K562 (cell line): ENCODE measurements at regions not wholly inside any gene's neighbourhood (a gene's known extent, or its start where the extent isn't known, plus 50 kb on each side); places are given as distances from the start of the nearest gene placed in this dataset.

ENCODE experiments used
- ATAC-seq: fragments of 200-7000 bp; cut with Tn5 transposase; 3 replicates; pipeline ENCODE4 v1.9.1; 2020; ENCODE audit warnings: moderate library complexity
- BruUV-seq: library from RNA; stranded (reverse); fragments of 400-500 nt; replicated peaks from 2 replicates; lab custom pipeline; 2021; lab: Mats Ljungman, UMichigan
- CTCF ChIA-PET: fragments of 300-600 bp; formaldehyde crosslinking; extraction: SDS; loops from one replicate; lab custom pipeline; 2021; ENCODE audit warnings: low intra/inter-chr PET ratio; lab: Yijun Ruan, JAX
- POLR2A ChIA-PET: fragments of 300-600, 350-650 bp; sonication (Branson Sonifier 250); formaldehyde crosslinking; extraction: SDS; loops from one replicate; lab custom pipeline; 2021; ENCODE audit warnings: antibody characterized with exemption, inconsistent platforms; lab: Yijun Ruan, JAX
- DNase-seq, 4 experiments: peaks; one replicate each; pipeline versions ENCODE4 v3.0.0 to v3.0.0-alpha.2; 2011 to 2018; ENCODE audit warnings: low spot score in 3 of 4, mixed read lengths in 3 of 4; ENCODE audit errors: extremely low read depth in 1 of 4
- FAIRE-seq: peaks from 2 replicates; lab custom pipeline; 2011; peaks lifted over from hg19 to GRCh38; lab: Jason Lieb, UNC
- H2AFZ ChIP-seq: 2 replicates; pipeline ENCODE4 v1.6.0; 2011; ENCODE audit warnings: low read depth, low read length, control low read depth, inconsistent platforms
- H3K27ac ChIP-seq: fragments of 200-600 bp; 3 replicates; pipeline ENCODE4 v1.8.0; 2011; ENCODE audit warnings: low read depth, mild to moderate bottlenecking, control low read depth, inconsistent platforms, low read length, moderate library complexity, mixed read lengths; ENCODE audit errors: extremely low read depth
- H3K27me3 ChIP-seq, 2 experiments: fragments of 300-600 bp in 1 of 2; 2 replicates in 1 of 2; 3 replicates in 1 of 2; pipeline versions ENCODE4 v1.6.0 to v1.8.0; 2011; ENCODE audit warnings: inconsistent platforms in 2 of 2, low read length in 2 of 2, mild to moderate bottlenecking in 1 of 2, mixed read lengths in 1 of 2, moderate library complexity in 1 of 2; ENCODE audit not compliant: control insufficient read depth in 2 of 2, insufficient read depth in 2 of 2
- H3K36me3 ChIP-seq: fragments of 300-600 bp; 3 replicates; pipeline ENCODE4 v1.8.0; 2011; ENCODE audit warnings: mild to moderate bottlenecking, low read length, inconsistent platforms; ENCODE audit not compliant: control insufficient read depth, insufficient read depth
- H3K4me1 ChIP-seq, 2 experiments: fragments of 200-600 bp in 1 of 2; replicated peaks in 1 of 2; 2 replicates in 1 of 2; 3 replicates in 1 of 2; pipeline versions ENCODE4 v1.5.1 to v1.8.0; 2011; ENCODE audit warnings: inconsistent platforms in 2 of 2, low read length in 2 of 2, mild to moderate bottlenecking in 1 of 2, mixed read lengths in 1 of 2, moderate library complexity in 1 of 2; ENCODE audit not compliant: control insufficient read depth in 2 of 2, insufficient read depth in 2 of 2
- H3K4me2 ChIP-seq: 2 replicates; pipeline ENCODE4 v1.6.1; 2011; ENCODE audit warnings: low read length, control low read depth, inconsistent platforms, mixed read lengths; ENCODE audit not compliant: insufficient read depth
- H3K4me3 ChIP-seq: fragments of 200-600 bp; sonication (generic), shearing (Covaris generic); 2 replicates; pipeline ENCODE4 v1.5.1; 2016; ENCODE audit warnings: control low read depth, inconsistent platforms
- H3K79me2 ChIP-seq: fragments of 200-600 bp; 3 replicates; pipeline ENCODE4 v1.8.0; 2011; ENCODE audit warnings: low read length, inconsistent platforms; ENCODE audit not compliant: control insufficient read depth, insufficient read depth
- H3K9ac ChIP-seq, 2 experiments: 2 replicates each; pipeline versions ENCODE4 v1.6.0 to v1.6.1; 2011; ENCODE audit warnings: low read depth in 2 of 2, low read length in 2 of 2, control low read depth in 1 of 2, inconsistent platforms in 1 of 2, mild to moderate bottlenecking in 1 of 2, mixed read lengths in 1 of 2; ENCODE audit not compliant: insufficient read depth in 1 of 2
- H3K9me1 ChIP-seq: one replicate; pipeline ENCODE4 v1.6.0; 2011; ENCODE audit warnings: inconsistent platforms, mild to moderate bottlenecking, low read length, moderate library complexity; ENCODE audit not compliant: control insufficient read depth, insufficient read depth
- H3K9me3 ChIP-seq: replicated peaks from 2 replicates; pipeline ENCODE4 v1.5.1; 2011; ENCODE audit warnings: low read depth, low read length, inconsistent platforms; ENCODE audit not compliant: control insufficient read depth, insufficient read depth
- H4K20me1 ChIP-seq: replicated peaks from 2 replicates; pipeline ENCODE4 v1.6.1; 2011; ENCODE audit warnings: low read length, inconsistent platforms, mixed read lengths; ENCODE audit not compliant: control insufficient read depth, insufficient read depth
- FOXJ2 ChIP-seq: fragments of 200-800 bp; sonication (Bioruptor generic); IDR thresholded peaks from 2 replicates; pipeline ENCODE4 v1.6.1; 2016; ENCODE audit warnings: missing genetic modification characterization, missing compliant biosample characterization
- HES1 ChIP-seq: fragments of 450-650 bp; IDR thresholded peaks from 2 replicates; pipeline ENCODE4 v1.6.1; 2016; ENCODE audit warnings: low read depth, mild to moderate bottlenecking, moderate library complexity
- HLTF ChIP-seq: fragments of 450-650 bp; IDR thresholded peaks from 2 replicates; pipeline ENCODE4 v1.6.1; 2016
- IRF9 ChIP-seq: fragments of 450-650 bp; IDR thresholded peaks from 2 replicates; pipeline ENCODE4 v1.6.1; 2016; ENCODE audit warnings: missing biosample characterization, missing genetic modification characterization
- JUNB ChIP-seq: fragments of 450-650 bp; formaldehyde crosslinking; conservative IDR thresholded peaks from 2 replicates; pipeline ENCODE4 v1.4.0; 2020; ENCODE audit warnings: mild to moderate bottlenecking
- KLF6 ChIP-seq: fragments of 250-450 bp; sonication (Bioruptor Pico); IDR thresholded peaks from 2 replicates; pipeline ENCODE4 v1.4.0; 2020; ENCODE audit warnings: mild to moderate bottlenecking, moderate library complexity, borderline replicate concordance
- MAX ChIP-seq: sonication (generic); formaldehyde crosslinking; IDR thresholded peaks from 2 replicates; pipeline ENCODE4 v1.9.0; 2022; ENCODE audit warnings: mild to moderate bottlenecking, missing genetic modification reagents
- MXI1 ChIP-seq: IDR thresholded peaks from 2 replicates; pipeline ENCODE4 v1.6.1; 2011; ENCODE audit warnings: low read depth, mild to moderate bottlenecking, improper control_type of control experiment, low read length
- NFE2L1 ChIP-seq: fragments of 450-650 bp; IDR thresholded peaks from 2 replicates; pipeline ENCODE4 v1.6.1; 2016; ENCODE audit warnings: missing genetic modification characterization, low read depth, mild to moderate bottlenecking, missing compliant biosample characterization, moderate library complexity, borderline replicate concordance
- PATZ1 ChIP-seq: fragments of 250-450 bp; sonication (Bioruptor Pico); IDR thresholded peaks from 2 replicates; pipeline ENCODE4 v1.5.0; 2020; ENCODE audit warnings: mild to moderate bottlenecking, borderline replicate concordance
- PHB ChIP-seq: fragments of 250-450 bp; sonication (Bioruptor Pico); IDR thresholded peaks from 2 replicates; pipeline ENCODE4 v1.5.0; 2021
- POLR2H ChIP-seq: IDR thresholded peaks from 2 replicates; pipeline ENCODE4 v1.6.1; 2016; ENCODE audit warnings: missing genetic modification characterization, low read depth, mild to moderate bottlenecking, control low read depth, missing compliant biosample characterization, moderate library complexity
- SMARCE1 ChIP-seq: fragments of 450-650 bp; IDR thresholded peaks from 2 replicates; pipeline ENCODE4 v1.7.1; 2016; ENCODE audit warnings: mild to moderate bottlenecking
- SMC3 ChIP-seq: conservative IDR thresholded peaks from 2 replicates; pipeline ENCODE4 v1.6.1; 2011; ENCODE audit warnings: low read depth, low read length, improper control_type of control experiment; ENCODE audit not compliant: insufficient read depth
- SP2 ChIP-seq: IDR thresholded peaks from 2 replicates; pipeline ENCODE4 v1.6.1; 2011; ENCODE audit warnings: mild to moderate bottlenecking, low read depth, low read length, moderate library complexity; ENCODE audit not compliant: poor library complexity, severe bottlenecking; ENCODE audit errors: extremely low read depth
- XRCC4 ChIP-seq: IDR thresholded peaks from one replicate; pipeline ENCODE4 v1.6.1; 2011; ENCODE audit not compliant: insufficient read depth, insufficient read length; ENCODE audit errors: extremely low read depth
- ZBTB17 ChIP-seq: fragments of 450-650 bp; formaldehyde crosslinking; IDR thresholded peaks from 2 replicates; pipeline ENCODE4 v1.4.0; 2020; ENCODE audit warnings: mild to moderate bottlenecking
- ZFP30 ChIP-seq: fragments of 250-450 bp; sonication (Bioruptor Pico); IDR thresholded peaks from 2 replicates; pipeline ENCODE4 v1.8.0; 2022; ENCODE audit warnings: moderate library complexity, mild to moderate bottlenecking, inconsistent platforms, borderline replicate concordance
- ZNF174 ChIP-seq: fragments of 250-450 bp; sonication (Bioruptor Pico); IDR thresholded peaks from 2 replicates; pipeline ENCODE4 v1.4.0; 2020; ENCODE audit warnings: mild to moderate bottlenecking
- ZNF184 ChIP-seq: sonication (generic); formaldehyde crosslinking; IDR thresholded peaks from 2 replicates; pipeline ENCODE4 v1.5.0; 2020; ENCODE audit warnings: missing genetic modification reagents
- WGBS: fragments of 100-300 bp; shearing (Covaris generic); methylation state at CpG from one replicate; pipeline ENCODE4 v1.1.6; 2016; ENCODE audit warnings: low coverage, mixed read lengths; ENCODE audit not compliant: insufficient coverage; ENCODE audit errors: missing lambda C conversion rate; 5-methylcytosine and 5-hydroxymethylcytosine counted together
- in situ Hi-C: fragments of 300-500 bp; cut with MboI; formaldehyde crosslinking; loops from 4 replicates; pipeline ENCODE4 v1.15.0; 2018; ENCODE audit warnings: inconsistent platforms, mixed read lengths
- intact Hi-C: fragments of 100-400 bp; cut with micrococcal nuclease; formaldehyde crosslinking; loops from 2 replicates; pipeline ENCODE4 v1.14.2; 2022

GRCh38 chr5:166637295-166637694, 1654.2 kb upstream of the WWC1 start:
- BruUV-seq, result no TSS peak

GRCh38 chr5:166639151-166639550, 1652.3 kb upstream of the WWC1 start:
- no peak for DNase-seq
- intact Hi-C loops (no loop called here), in situ Hi-C loops (no loop called here)
- Histone ChIP-seq H3K9me3 (no peaks in the 10 kb centered on the region), H3K9me1 (no peaks in the 10 kb centered on the region), H3K36me3 (no peaks in the 10 kb centered on the region), H4K20me1 (no peaks in the 10 kb centered on the region), H3K4me1 (no peaks in the 10 kb centered on the region), H3K27me3 (no peaks in the 10 kb centered on the region), H3K27ac (no peak overlapping the region), H3K4me3 (no peak overlapping the region), H3K9ac (no peak overlapping the region), H3K79me2 (no peaks in the 10 kb centered on the region), H3K4me2 (no peak overlapping the region), H2AFZ (no peak overlapping the region)
- WGBS, result 0% methylated on average over 2 of the region's 2 CpGs
- no TSS peak for BruUV-seq
- POLR2A ChIA-PET, result no interaction called here
- no peak for ATAC-seq
- CTCF ChIA-PET, result no interaction called here
- no peak for FAIRE-seq
- TF ChIP-seq HES1 (no peak), IRF9 (tag) (no peak), PATZ1 (CRISPR knock-in tag) (no peak), SMARCE1 (no peak), JUNB (no peak), ZNF184 (CRISPR knock-in tag) (no peak), POLR2H (tag) (no peak), MXI1 (no peak), ZFP30 (no peak), MAX (CRISPR knock-in tag) (no peak)

More at GRCh38 chr5:166637295-166637694, 1654.2 kb upstream of the WWC1 start:
- DNase-seq (no peak), ATAC-seq (no peak), FAIRE-seq (no peak)
- ChIA-PET CTCF (no interaction called here), POLR2A (no interaction called here)
- no peaks in the 10 kb centered on the region for H4K20me1 ChIP-seq
- TF ChIP-seq PHB (CRISPR knock-in tag), result no peak
- no peak for TF ChIP-seq ZNF174 (CRISPR knock-in tag)
- TF ChIP-seq XRCC4, result no peak
- no peak for TF ChIP-seq SP2
- TF ChIP-seq HLTF, result no peak
- TF ChIP-seq SMC3, result no peak
- TF ChIP-seq FOXJ2 (tag), result no peak
- no peak for TF ChIP-seq ZBTB17 (CRISPR knock-in tag)
- TF ChIP-seq KLF6, result no peak
- no peak for TF ChIP-seq NFE2L1 (tag)
- no peak overlapping the region for H3K4me2 ChIP-seq
- no peaks in the 10 kb centered on the region for H3K4me1 ChIP-seq
- no peak overlapping the region for H3K9ac ChIP-seq
- H2AFZ ChIP-seq, result no peak overlapping the region
- no peaks in the 10 kb centered on the region for H3K9me1 ChIP-seq
- in situ Hi-C loops, result no loop called here
- H3K9me3 ChIP-seq, result no peaks in the 10 kb centered on the region
- WGBS, result 0% methylated on average over 1 of the region's 1 CpG
- H3K79me2 ChIP-seq, result no peaks in the 10 kb centered on the region
- no peak overlapping the region for H3K4me3 ChIP-seq
- intact Hi-C loops, result no loop called here
- H3K36me3 ChIP-seq, result no peaks in the 10 kb centered on the region
- H3K27me3 ChIP-seq, result no peaks in the 10 kb centered on the region
- no peak overlapping the region for H3K27ac ChIP-seq
